Right ventricle myocardium superior (tissue), 1 donor: ENCODE measurements at regions not wholly inside any gene's neighbourhood (a gene's known extent, or its start where the extent isn't known, plus 50 kb on each side); places are given as distances from the start of the nearest gene placed in this dataset.

Experiments
- ATAC-seq: fragments of 200-7000 bp; cut with Tn5 transposase; one replicate; pipeline ENCODE4 v1.9.1; 2020; ENCODE audit warnings: mild to moderate bottlenecking; ENCODE audit not compliant: poor library complexity
- DNase-seq: peaks from one replicate; pipeline ENCODE4 v3.0.0-alpha.2; 2020
- intact Hi-C: fragments of 100-400 bp; cut with DNase I; formaldehyde crosslinking; loops from one replicate; pipeline ENCODE4 v1.11.2; 2022
- donor health status: DM: no; HTN: yes; CAD: no; lungs with severe emphysema.

DNA sequence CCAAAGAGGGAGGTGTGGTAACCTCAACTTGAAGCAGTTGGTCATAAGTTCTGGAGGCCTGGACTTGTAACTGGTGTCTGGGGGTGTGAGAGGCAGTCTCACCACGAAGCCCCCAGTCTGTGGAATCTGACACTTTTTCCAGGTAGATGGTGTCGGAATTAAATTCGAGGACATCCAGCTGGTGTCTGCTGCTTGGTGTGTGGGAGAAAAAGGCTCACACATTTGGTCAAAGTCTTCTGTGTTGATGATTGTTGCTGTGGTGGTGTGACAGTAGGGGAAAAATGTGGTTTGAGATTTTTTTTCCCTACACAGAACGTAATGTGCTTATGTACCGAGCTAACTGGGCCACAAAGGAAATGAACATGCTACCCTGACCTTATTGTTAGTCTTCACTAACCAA lies 251.9 kb downstream of the MAT2B start:
- DNase-seq (no peak), ATAC-seq (no peak)
- intact Hi-C loops: no loop called here

- ATAC-seq: no peak
- no peak for DNase-seq
- intact Hi-C loops: no loop called here
Measured at GRCh38 chr5:163758283-163758711, 252.9 kb downstream of the MAT2B start.

DNA sequence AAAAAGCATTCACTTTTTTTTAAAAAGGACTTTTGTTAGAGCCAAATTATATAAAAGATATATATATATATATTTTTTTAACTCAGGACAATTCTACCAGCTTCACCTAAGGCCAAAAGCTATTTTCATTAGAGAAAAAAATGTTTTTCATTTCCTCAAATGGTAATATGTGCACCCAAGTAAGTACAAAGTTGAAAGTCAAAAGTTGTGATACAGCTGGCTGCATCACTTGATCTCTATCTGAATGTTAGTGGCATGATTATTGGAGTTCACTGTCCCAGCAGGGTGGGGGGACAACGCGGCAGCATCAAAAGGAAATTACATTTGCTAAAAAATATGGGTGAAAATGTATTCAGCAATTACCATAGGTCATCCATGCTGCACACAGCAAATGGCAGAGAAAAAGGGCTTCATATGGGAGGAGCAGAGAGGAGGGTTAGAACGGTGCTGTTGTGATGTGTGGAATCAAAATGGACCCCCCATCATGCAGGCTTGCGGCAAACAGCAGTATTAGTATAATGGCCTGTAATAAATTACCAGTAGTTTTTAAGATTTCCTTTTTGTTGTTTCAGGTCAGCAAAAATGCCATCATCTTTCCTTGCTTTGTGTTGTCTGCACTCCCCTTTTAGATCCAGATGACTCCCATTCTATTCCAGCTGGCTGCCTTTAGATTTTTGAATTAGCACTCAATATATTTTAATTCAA lies 253.7 kb downstream of the MAT2B start:
- no peak for ATAC-seq

GRCh38 chr5:163760498-163760897 lies 255.1 kb downstream of the MAT2B start:
- ATAC-seq (no peak), DNase-seq (no peak)
- intact Hi-C loops: no loop called here

More for the DNA sequence above, 253.7 kb downstream of the MAT2B start:
- DNase-seq: no peak
- intact Hi-C loops: no loop called here

DNA sequence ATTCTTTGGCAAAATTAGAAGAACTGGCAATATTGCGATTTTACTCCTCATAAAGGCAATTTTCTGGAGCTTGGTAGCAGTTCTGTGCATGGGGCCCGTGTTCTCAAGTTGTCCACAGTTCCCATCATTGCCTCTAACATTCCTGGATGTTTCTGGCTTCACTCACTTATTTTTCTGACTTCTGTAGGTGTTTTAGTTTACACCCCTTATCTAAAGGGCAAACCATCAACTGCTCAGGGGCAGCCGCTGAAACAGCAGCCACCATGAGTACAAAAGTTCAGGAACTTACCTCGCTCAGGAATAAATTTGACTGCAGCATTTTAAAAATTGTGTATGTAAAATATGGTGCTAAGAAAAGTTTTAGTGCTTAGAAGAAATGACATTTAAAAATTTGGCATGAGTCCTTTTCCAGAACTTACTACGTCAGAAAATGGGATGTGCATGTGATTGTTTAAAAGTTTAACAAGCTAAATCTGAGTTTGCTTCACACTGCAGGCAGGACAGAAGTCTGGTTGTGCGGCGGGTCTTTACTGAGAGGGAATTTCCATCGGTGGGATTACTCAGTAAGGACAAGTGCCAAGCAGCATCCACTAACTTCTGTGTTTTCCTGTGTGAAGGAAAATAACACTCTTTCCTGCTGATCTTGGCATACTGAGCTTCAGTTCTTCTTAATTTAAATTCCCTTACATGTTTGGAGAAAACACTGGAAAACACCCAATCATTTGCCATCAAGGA lies 261.7 kb downstream of the MAT2B start:
- DNase-seq (no peak), ATAC-seq (no peak)
- intact Hi-C loops: no loop called here

- intact Hi-C loops: no loop called here
- no peak for ATAC-seq
Measured at GRCh38 chr5:163770625-163771024, 265.2 kb downstream of the MAT2B start.

GRCh38 chr5:163772241-163772640 lies 266.8 kb downstream of the MAT2B start:
- intact Hi-C loops: no loop called here
- ATAC-seq (no peak), DNase-seq (no peak)

More at GRCh38 chr5:163770625-163771024, 265.2 kb downstream of the MAT2B start:
- DNase-seq: no peak

- ATAC-seq (no peak), DNase-seq (no peak)
- intact Hi-C loops: no loop called here
Measured at GRCh38 chr5:163772644-163773043, 267.2 kb downstream of the MAT2B start.

DNA sequence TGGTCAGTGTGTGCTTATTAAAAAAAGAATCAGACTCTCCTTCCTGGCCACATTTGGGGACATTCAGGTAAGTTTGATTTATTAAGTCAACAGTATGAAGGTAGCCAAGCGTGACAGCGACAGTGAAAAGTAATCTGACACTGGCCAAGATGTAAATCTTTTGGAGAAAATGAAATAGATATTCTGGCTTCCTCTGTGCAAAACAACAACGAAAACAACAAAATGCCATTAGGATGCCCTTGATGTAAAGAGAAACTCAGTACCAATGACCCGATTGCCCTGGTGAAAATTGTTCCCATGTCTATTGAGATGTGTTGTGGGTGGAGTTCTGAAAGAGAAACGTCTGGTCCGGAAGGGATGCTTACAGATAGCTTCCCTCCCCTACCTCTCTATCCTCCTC lies 267.8 kb downstream of the MAT2B start:
- ATAC-seq: no peak
- no peak for DNase-seq

GRCh38 chr5:163789870-163790269 lies 284.5 kb downstream of the MAT2B start:
- intact Hi-C loops: no loop called here
- no peak for DNase-seq
- no peak for ATAC-seq

More for the DNA sequence above, 267.8 kb downstream of the MAT2B start:
- intact Hi-C loops: no loop called here

DNA sequence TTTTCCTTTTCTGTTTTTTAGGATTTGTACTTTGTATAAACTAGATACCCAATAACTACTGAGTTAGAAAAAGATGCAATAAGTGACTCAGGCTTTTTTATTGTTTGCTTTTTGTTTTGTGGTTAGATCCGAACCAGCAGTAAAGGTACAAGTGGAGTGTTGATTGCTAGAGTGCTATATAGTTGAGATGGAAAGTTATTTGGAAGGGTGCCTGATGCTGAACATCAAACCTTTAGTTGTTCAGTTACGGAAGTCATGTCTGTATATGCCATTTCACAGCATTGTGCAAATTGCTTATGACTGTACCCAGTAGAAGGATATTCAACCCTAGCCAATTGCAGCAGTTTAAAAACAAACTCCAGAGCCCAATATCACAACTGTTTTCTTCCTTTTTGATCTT lies 285.1 kb downstream of the MAT2B start:
- DNase-seq (no peak), ATAC-seq (no peak)
- intact Hi-C loops: no loop called here

DNA sequence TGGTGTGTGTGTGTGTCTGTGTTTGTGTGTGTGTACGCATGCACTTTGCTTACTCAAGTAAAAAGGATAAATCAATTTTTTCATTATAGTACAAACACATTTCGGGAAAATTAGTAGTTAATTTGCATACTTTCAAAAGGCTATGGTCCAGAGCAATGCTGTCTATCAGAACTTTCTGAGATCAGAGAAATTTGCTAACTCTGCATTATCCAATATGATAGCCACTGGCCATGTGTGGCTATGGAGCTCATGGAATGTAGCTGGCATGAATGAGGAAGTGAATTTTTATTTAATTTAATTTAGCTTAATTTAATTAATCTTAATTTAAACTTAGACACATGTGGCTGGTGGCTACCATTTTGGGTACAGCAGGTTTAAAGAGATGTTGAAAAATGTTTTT lies 289.6 kb downstream of the MAT2B start:
- intact Hi-C loops: no loop called here
- ATAC-seq (no peak), DNase-seq (no peak)

- intact Hi-C loops: no loop called here
- DNase-seq (no peak), ATAC-seq (no peak)
Measured at GRCh38 chr5:163807781-163808180, 302.4 kb downstream of the MAT2B start.

- intact Hi-C loops: no loop called here
- DNase-seq: no peak
- no peak for ATAC-seq
Measured at GRCh38 chr5:163809473-163809872, 304.1 kb downstream of the MAT2B start.

DNA sequence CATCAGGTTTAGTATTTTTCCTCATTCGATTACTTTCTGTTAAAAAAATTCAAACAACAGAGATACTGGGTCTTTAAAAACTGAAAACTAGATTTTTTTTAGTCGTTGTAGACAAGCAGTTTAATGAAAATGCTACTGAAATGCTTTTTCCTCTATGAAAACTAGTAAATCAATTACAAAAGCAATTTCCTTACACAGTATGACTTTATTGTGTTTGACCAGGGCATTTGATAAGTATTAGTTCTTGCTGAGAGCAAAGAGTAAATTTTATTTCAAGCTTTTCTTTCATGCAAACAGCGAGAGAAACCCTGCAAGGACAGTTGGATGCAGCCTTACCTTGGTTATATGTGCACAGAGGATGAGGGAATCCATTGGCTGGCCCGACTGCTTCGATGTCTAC lies 308.5 kb downstream of the MAT2B start:
- intact Hi-C loops: no loop called here
- ATAC-seq (no peak), DNase-seq (no peak)

DNA sequence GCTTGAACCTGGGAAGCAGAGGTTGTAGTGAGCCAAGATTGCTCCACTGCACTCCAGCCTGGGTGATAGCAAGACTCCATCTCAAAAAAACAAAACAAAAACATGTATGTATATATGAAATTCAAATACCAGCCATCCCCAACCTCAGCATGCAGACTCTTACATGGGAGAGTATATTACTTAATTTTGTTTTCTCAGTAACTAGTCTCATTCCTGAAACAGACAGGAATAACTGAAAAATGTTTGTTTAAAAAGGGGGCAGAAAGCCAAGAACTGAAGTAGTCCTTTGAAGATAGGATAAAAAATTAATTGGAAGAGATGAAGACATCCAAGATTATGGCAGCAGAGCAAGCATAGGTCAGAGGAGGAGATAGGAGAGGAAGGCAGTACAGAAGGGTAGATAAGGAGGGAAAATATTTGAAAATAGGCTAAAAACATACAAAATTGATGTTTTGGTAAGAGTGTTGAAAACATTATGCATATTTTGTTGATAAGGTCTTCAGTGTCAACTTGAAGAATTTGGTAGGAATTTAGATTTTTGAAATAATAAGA lies 309.9 kb downstream of the MAT2B start:
- DNase-seq: no peak
- intact Hi-C loops: no loop called here
- no peak for ATAC-seq

- intact Hi-C loops: no loop called here
- ATAC-seq (no peak), DNase-seq (no peak)
Measured at GRCh38 chr5:163821142-163821541, 315.7 kb downstream of the MAT2B start.

DNA sequence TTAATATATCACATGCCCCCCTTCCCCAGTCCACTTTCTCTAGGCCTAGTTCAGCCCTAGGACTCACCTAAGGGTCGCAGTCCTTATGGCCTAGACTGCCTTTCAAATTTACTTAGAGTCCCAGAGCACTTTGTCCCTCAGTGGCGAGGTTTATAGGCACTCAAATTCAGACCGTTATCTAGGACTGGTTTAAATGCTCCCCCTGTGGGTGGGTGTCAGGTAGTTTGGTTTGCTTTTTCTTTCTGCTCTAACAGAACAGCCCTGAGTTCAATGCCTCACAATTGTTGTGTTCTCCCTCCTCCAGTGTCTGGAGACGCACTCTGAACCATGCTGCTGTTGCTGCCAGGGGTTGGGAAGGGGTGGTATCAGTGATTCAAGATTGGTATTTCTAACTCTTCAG lies 317.1 kb downstream of the MAT2B start:
- intact Hi-C loops: no loop called here
- ATAC-seq: no peak
- DNase-seq: no peak

DNA sequence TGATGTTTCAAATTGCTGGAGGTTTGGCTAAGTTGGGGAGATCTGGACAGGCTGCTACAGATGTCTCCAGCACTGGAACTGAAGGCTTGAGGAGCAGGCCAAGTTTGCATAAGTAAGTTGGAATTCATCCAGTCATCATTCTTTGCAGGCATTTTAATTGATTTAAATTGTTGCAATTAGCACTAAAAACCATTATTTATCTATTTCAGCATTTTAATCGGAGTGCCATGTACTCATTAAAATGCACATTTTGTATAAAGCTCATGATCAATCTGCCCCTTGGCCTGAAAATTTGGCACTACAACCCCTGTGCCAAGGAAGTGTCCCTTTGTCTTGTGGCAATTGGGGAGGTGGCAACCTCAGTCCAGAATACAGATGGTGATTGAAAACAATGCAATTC lies 320.2 kb downstream of the MAT2B start:
- intact Hi-C loops: no loop called here
- DNase-seq: no peak
- no peak for ATAC-seq

DNA sequence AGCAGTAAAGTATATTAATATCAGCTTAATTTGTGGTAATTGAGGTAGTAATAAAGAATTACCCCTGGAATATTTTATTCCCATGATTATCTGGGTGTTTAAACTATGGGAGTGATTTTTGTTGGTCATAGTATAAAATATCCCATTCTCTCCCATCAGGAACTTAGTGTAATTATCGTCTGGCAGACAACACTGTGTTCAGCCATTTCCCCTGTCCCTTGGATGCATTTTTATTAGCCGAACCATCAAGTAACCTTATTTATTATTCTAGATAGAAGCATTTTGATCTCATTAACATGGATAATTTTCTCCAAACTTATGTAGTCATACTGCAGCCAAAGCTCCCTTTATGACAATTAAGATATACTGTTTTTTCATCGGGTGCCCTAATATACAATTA lies 320.8 kb downstream of the MAT2B start:
- intact Hi-C loops: no loop called here
- DNase-seq: no peak
- no peak for ATAC-seq
